Fibroblast of pulmonary artery (primary cell): ENCODE measurements at regions not wholly inside any gene's neighbourhood (a gene's known extent, or its start where the extent isn't known, plus 50 kb on each side); places are given as distances from the start of the nearest gene placed in this dataset.

ENCODE experiments used
- DNase-seq: peaks from one replicate; pipeline ENCODE4 v3.0.0-alpha.2; 2010; ENCODE audit warnings: low read depth
- H3K4me3 ChIP-seq: replicated peaks from 2 replicates; pipeline ENCODE4 v1.5.1; 2011; ENCODE audit warnings: low read depth, mild to moderate bottlenecking, control low read depth, low read length, moderate library complexity
- TF ChIP-seq, protein P1 (sequence below): IDR thresholded peaks from 2 replicates; pipeline ENCODE4 v1.5.1; 2011; ENCODE audit warnings: mild to moderate bottlenecking, control low read depth, low read length, inconsistent platforms; ENCODE audit errors: missing control alignments

DNA sequence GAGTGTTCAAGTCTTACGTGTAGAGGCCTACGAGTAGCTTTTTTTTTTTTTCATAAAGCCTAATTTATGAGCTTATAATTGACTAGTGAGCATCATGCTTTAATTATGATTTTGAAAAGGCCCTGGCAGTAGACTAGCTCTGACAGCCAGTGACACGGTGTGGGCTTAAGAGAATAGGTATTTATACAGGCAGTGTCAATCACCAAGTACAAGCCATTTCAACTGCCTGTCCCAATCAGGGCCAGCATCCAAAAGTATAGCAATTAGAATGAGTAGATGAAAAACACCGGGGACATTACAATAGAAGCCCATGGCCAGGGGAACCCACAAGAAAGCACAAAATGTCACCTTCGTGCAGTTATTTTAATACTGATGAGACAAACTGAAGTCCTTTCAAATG is 552.8 kb downstream of the CAAP1 start:
- DNase-seq: no peak
- TF ChIP-seq, protein P1, sequence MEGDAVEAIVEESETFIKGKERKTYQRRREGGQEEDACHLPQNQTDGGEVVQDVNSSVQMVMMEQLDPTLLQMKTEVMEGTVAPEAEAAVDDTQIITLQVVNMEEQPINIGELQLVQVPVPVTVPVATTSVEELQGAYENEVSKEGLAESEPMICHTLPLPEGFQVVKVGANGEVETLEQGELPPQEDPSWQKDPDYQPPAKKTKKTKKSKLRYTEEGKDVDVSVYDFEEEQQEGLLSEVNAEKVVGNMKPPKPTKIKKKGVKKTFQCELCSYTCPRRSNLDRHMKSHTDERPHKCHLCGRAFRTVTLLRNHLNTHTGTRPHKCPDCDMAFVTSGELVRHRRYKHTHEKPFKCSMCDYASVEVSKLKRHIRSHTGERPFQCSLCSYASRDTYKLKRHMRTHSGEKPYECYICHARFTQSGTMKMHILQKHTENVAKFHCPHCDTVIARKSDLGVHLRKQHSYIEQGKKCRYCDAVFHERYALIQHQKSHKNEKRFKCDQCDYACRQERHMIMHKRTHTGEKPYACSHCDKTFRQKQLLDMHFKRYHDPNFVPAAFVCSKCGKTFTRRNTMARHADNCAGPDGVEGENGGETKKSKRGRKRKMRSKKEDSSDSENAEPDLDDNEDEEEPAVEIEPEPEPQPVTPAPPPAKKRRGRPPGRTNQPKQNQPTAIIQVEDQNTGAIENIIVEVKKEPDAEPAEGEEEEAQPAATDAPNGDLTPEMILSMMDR: no peak
- no peak overlapping the region for H3K4me3 ChIP-seq

DNA sequence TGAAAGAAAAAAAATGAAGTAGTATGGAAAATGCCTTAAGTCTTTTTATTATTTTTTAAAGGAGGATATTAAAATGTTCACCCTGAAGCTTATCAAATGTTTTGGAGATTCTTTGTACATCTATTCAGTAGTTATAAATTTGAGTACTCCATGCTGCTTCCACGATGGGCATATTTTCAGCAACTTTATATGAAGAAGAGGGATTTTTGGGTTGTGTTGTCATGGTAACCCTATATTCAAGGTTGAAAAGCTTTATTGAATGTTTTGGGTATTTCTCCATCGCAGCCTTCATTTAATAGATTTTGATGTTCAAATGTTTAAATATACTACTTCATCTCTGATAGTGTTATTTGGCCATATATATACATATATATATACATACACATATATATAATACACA is 557.5 kb downstream of the CAAP1 start:
- no peak overlapping the region for H3K4me3 ChIP-seq
- TF ChIP-seq, protein P1: no peak
- DNase-seq: no peak

DNA sequence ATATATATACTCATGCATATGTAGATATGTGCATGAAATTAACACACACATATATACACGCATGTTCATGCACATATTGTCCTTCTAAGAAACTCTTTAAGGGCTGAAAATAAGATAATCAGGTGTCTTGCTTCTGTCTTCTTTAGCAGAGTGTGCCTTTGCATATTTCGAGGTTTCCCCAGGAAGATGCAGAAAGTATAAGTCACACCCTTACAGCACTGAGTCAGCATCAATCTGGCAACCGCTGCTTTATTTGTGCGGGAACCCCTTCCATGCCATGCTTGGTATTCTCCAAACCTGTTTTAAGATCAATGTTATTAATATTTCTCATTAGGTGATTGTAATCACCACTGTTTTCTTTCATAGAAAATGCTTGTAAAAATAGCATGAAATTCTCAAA is 557.9 kb downstream of the CAAP1 start:
- TF ChIP-seq, protein P1: no peak
- H3K4me3 ChIP-seq: no peak overlapping the region
- no peak for DNase-seq

DNA sequence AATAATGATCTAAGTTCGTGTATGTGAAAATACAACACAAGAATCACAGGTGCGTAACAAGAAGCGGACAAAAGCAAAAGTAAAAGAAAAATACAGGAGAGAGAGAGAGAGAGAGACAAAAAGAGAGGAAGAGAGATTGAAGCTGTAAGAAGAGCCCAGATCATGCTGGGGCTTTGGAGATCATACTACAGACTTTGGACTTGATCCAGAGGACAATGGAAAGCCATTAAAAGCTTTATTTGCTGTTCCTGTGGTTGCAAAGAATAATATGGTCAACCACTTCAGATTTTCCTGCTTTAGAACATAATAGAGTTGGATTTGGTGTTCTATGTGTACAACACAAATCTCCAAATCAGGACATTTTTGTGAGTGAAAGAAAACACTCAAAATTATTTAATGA is 561.4 kb downstream of the CAAP1 start:
- TF ChIP-seq, protein P1: no peak
- H3K4me3 ChIP-seq: no peak overlapping the region
- DNase-seq: no peak

DNA sequence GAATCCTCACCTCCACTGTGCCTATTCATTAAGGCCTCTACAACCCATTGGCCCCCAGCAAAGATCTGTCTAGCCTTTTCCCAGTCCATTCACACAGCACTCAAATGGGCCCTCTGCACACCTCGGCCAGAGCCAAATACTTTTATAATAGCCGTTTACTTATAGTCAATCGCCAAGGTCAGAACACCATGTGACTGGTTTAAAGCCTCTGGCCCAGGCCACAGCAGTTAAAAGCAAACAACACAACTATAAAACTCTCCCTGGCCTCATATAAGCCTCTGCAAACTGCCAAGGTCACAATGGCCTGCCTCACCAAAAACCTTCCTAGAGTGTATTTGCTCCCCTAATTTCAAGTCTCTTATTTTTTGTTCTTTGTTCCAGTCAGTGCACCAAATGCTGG is 562.6 kb downstream of the CAAP1 start:
- TF ChIP-seq, protein P1: no peak
- H3K4me3 ChIP-seq: no peak overlapping the region
- DNase-seq: no peak

DNA sequence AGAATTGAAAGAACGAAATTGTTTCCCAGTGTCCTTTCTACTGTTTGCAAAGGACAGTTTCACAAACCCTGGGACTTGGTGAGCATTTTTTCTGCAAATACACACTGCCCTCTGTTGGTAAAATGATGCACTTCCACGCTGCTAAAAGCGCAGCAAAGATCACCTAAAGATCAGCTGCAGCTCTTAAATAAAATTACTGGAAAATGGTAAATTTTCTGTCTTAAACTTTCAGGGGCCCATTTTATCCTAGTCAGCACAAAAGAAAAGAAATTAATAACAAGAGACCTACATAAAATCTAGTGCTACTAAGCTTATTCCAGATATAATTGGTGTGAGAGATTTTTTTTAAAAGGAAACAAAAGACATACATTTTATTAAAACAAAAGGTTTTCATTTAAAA is 566.0 kb downstream of the CAAP1 start:
- TF ChIP-seq, protein P1: peak; percentile 90
- DNase-seq: peak; percentile 88
- H3K4me3 ChIP-seq: no peak overlapping the region

DNA sequence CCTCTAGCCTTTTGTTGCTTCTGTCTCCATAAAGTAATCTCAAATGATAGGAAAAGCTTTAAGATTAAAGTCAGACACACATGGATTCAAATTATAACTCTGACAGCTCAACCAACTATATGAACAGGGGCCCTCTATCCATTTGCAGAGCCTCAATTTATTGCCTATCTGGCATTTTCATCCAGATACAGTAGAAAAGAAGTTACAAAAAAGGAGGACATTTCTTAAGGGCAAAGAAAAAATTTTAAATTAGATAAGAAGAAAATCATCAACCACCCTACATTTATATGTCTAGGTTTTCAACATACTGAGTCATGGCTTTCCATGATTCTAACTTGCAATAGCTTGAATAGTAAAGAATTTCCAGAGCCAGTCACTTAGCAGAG is 567.2 kb downstream of the CAAP1 start:
- no peak overlapping the region for H3K4me3 ChIP-seq
- peak; percentile 13 for DNase-seq
- TF ChIP-seq, protein P1: no peak
